H9 (cell line): ENCODE measurements at regions not wholly inside any gene's neighbourhood (a gene's known extent, or its start where the extent isn't known, plus 50 kb on each side); places are given as distances from the start of the nearest gene placed in this dataset.

Source experiments
- DNase-seq: peaks from one replicate; pipeline ENCODE4 v3.0.0-alpha.2; 2017
- H2AFZ ChIP-seq: one replicate; pipeline ENCODE4 v1.6.1; 2013; ENCODE audit warnings: mild to moderate bottlenecking, low read length, control low read depth, moderate library complexity
- H2AK5ac ChIP-seq: 2 replicates; pipeline ENCODE4 v1.6.1; 2013; ENCODE audit warnings: low read length, control low read depth, mixed read lengths; ENCODE audit not compliant: insufficient read length
- H2BK120ac ChIP-seq: one replicate; pipeline ENCODE4 v1.6.1; 2013; ENCODE audit warnings: low read depth, mild to moderate bottlenecking, low read length, control low read depth, inconsistent platforms; ENCODE audit not compliant: poor library complexity, severe bottlenecking
- H2BK12ac ChIP-seq: 2 replicates; pipeline ENCODE4 v1.6.1; 2013; ENCODE audit warnings: low read length, control low read depth, mixed read lengths, low read depth; ENCODE audit not compliant: insufficient read length
- H2BK15ac ChIP-seq: 2 replicates; pipeline ENCODE4 v1.6.1; 2013; ENCODE audit warnings: low read depth, low read length, control low read depth
- H2BK20ac ChIP-seq: one replicate; pipeline ENCODE4 v1.6.1; 2013; ENCODE audit warnings: low read depth, mild to moderate bottlenecking, low read length, control low read depth, inconsistent platforms; ENCODE audit not compliant: poor library complexity, severe bottlenecking
- H2BK5ac ChIP-seq: 2 replicates; pipeline ENCODE4 v1.6.1; 2013; ENCODE audit warnings: low read length, control low read depth, mixed read lengths; ENCODE audit not compliant: insufficient read length
- H3K14ac ChIP-seq: 2 replicates; pipeline ENCODE4 v1.6.1; 2013; ENCODE audit warnings: low read length, control low read depth; ENCODE audit not compliant: insufficient read depth
- H3K18ac ChIP-seq: 2 replicates; pipeline ENCODE4 v1.6.1; 2013; ENCODE audit warnings: low read depth, mild to moderate bottlenecking, mixed read lengths, low read length, control low read depth; ENCODE audit not compliant: insufficient read length
- H3K23ac ChIP-seq: 2 replicates; pipeline ENCODE4 v1.6.1; 2013; ENCODE audit warnings: low read length, control low read depth, mixed read lengths, low read depth; ENCODE audit not compliant: insufficient read length
- H3K23me2 ChIP-seq: 2 replicates; pipeline ENCODE4 v1.6.1; 2013; ENCODE audit warnings: low read depth, mild to moderate bottlenecking, mixed read lengths, low read length, control low read depth; ENCODE audit not compliant: insufficient read length, poor library complexity, severe bottlenecking
- H3K27ac ChIP-seq: 2 replicates; pipeline ENCODE4 v1.5.1; 2013; ENCODE audit warnings: low read length, control low read depth, mixed read lengths, low read depth; ENCODE audit not compliant: insufficient read length
- H3K27me3 ChIP-seq: 2 replicates; pipeline ENCODE4 v1.6.1; 2013; ENCODE audit warnings: low read length, control low read depth, inconsistent platforms; ENCODE audit not compliant: insufficient read depth
- H3K4ac ChIP-seq: 2 replicates; pipeline ENCODE4 v1.6.1; 2013; ENCODE audit warnings: low read depth, mild to moderate bottlenecking, control low read depth, inconsistent platforms, low read length, moderate library complexity
- H3K4me1 ChIP-seq: 2 replicates; pipeline ENCODE4 v1.6.1; 2013; ENCODE audit warnings: low read length, control low read depth, inconsistent platforms; ENCODE audit not compliant: insufficient read depth
- H3K4me2 ChIP-seq: 2 replicates; pipeline ENCODE4 v1.6.1; 2013; ENCODE audit warnings: low read length, control low read depth, mixed read lengths; ENCODE audit not compliant: insufficient read length, insufficient read depth
- H3K56ac ChIP-seq: 2 replicates; pipeline ENCODE4 v1.6.1; 2013; ENCODE audit warnings: low read depth, mild to moderate bottlenecking, mixed read lengths, low read length, control low read depth; ENCODE audit not compliant: insufficient read length
- H3K79me1 ChIP-seq: 2 replicates; pipeline ENCODE4 v1.6.1; 2013; ENCODE audit warnings: low read depth, mild to moderate bottlenecking, moderate library complexity, low read length, control low read depth, inconsistent platforms; ENCODE audit not compliant: insufficient read depth, poor library complexity, severe bottlenecking
- H3K79me2 ChIP-seq: 2 replicates; pipeline ENCODE4 v1.6.1; 2013; ENCODE audit warnings: low read length, control low read depth, inconsistent platforms; ENCODE audit not compliant: insufficient read depth
- H3K9ac ChIP-seq: 2 replicates; pipeline ENCODE4 v1.6.1; 2013; ENCODE audit warnings: low read length, control low read depth, mixed read lengths; ENCODE audit not compliant: insufficient read length; ENCODE audit errors: extremely low read depth
- H3K9me3 ChIP-seq: one replicate; pipeline ENCODE4 v1.6.1; 2013; ENCODE audit warnings: low read depth, low read length, inconsistent platforms; ENCODE audit not compliant: control insufficient read depth
- H3T11ph ChIP-seq: one replicate; pipeline ENCODE4 v1.6.1; 2013; ENCODE audit warnings: mild to moderate bottlenecking, low read length, control low read depth, inconsistent platforms
- H4K20me1 ChIP-seq: one replicate; pipeline ENCODE4 v1.6.1; 2013; ENCODE audit not compliant: control insufficient read depth, insufficient read length, insufficient read depth
- H4K5ac ChIP-seq: 2 replicates; pipeline ENCODE4 v1.6.1; 2013; ENCODE audit warnings: low read depth, mild to moderate bottlenecking, mixed read lengths, low read length, control low read depth; ENCODE audit not compliant: insufficient read length
- H4K8ac ChIP-seq: replicated peaks from 2 replicates; pipeline ENCODE4 v1.6.1; 2013; ENCODE audit warnings: low read length, control low read depth, mixed read lengths, low read depth; ENCODE audit not compliant: insufficient read length
- H4K91ac ChIP-seq: 2 replicates; pipeline ENCODE4 v1.6.1; 2013; ENCODE audit warnings: low read depth, mild to moderate bottlenecking, moderate library complexity, mixed read lengths, low read length, control low read depth; ENCODE audit not compliant: insufficient read length
- H3K27ac Mint-ChIP-seq, 3 experiments: 2 replicates in 2 of 3; 3 replicates in 1 of 3; pipeline ENCODE4 v1.8.0; 2020 to 2021; ENCODE audit warnings: mixed read lengths in 3 of 3, mild to moderate bottlenecking in 1 of 3, moderate library complexity in 1 of 3
- H3K27me3 Mint-ChIP-seq: 2 replicates; pipeline ENCODE4 v1.8.0; 2021; ENCODE audit warnings: low read depth, mild to moderate bottlenecking, moderate library complexity, mixed read lengths
- H3K36me3 Mint-ChIP-seq, 3 experiments: 2 replicates in 2 of 3; 3 replicates in 1 of 3; pipeline ENCODE4 v1.8.0; 2020 to 2021; ENCODE audit warnings: low read depth in 3 of 3, mixed read lengths in 3 of 3; ENCODE audit not compliant: insufficient read depth in 1 of 3
- H3K4me1 Mint-ChIP-seq, 2 experiments: 2 replicates each; pipeline ENCODE4 v1.8.0; 2020; ENCODE audit warnings: mixed read lengths in 2 of 2
- H3K4me3 Mint-ChIP-seq, 2 experiments: 2 replicates in 1 of 2; 3 replicates in 1 of 2; pipeline ENCODE4 v1.8.0; 2020 to 2021; ENCODE audit warnings: mild to moderate bottlenecking in 2 of 2, mixed read lengths in 2 of 2, moderate library complexity in 1 of 2
- H3K9me3 Mint-ChIP-seq, 2 experiments: 2 replicates in 1 of 2; 3 replicates in 1 of 2; pipeline ENCODE4 v1.8.0; 2020; ENCODE audit warnings: mild to moderate bottlenecking in 2 of 2, mixed read lengths in 2 of 2, moderate library complexity in 1 of 2
- WGBS: extraction: QIAGEN DNeasy Blood & Tissue Kit; methylation state at CpG from one replicate; pipeline ENCODE4 v1.1.7; 2013; ENCODE audit warnings: missing lambda C conversion rate, low lambda C conversion rate, mixed read lengths; ENCODE audit not compliant: insufficient read length; ENCODE audit errors: extremely low coverage; 5-methylcytosine and 5-hydroxymethylcytosine counted together
- TF ChIP-seq, protein P1 (sequence below): fragments of 200-600 bp; sonication (generic); conservative IDR thresholded peaks from 3 replicates; pipeline ENCODE4 v1.8.0; 2021; ENCODE audit warnings: antibody characterized with exemption, mild to moderate bottlenecking

GRCh38 chr18:65942854-65943253 lies 192.0 kb downstream of the CDH7 start:
- no peaks in the 10 kb centered on the region for H3K9me3 ChIP-seq
- H3K4me1 ChIP-seq: peaks cover 15% of the 10 kb centered on the region; the same call in 1 of the 2 replicates
- H2BK15ac ChIP-seq: no peak overlapping the region
- H2BK12ac ChIP-seq: no peak overlapping the region
- Mint-ChIP-seq H3K27me3 (peaks cover under 1% of the 10 kb centered on the region; the same call in 1 of the 2 replicates), H3K27ac (peak overlapping the region in 2 of 3 experiments; percentile 84 to 87; a peak in 5 of 7 replicates), H3K4me3 (no peak overlapping the region; a peak in 1 of 5 replicates), H3K9me3 (no peaks in the 10 kb centered on the region), H3K36me3 (no peaks in the 10 kb centered on the region), H3K4me1 (peaks cover 19 to 37% of the 10 kb centered on the region in 2 experiments)
- H3T11ph ChIP-seq: no peak overlapping the region
- H3K27me3 ChIP-seq: no peaks in the 10 kb centered on the region
- TF ChIP-seq, protein P1, sequence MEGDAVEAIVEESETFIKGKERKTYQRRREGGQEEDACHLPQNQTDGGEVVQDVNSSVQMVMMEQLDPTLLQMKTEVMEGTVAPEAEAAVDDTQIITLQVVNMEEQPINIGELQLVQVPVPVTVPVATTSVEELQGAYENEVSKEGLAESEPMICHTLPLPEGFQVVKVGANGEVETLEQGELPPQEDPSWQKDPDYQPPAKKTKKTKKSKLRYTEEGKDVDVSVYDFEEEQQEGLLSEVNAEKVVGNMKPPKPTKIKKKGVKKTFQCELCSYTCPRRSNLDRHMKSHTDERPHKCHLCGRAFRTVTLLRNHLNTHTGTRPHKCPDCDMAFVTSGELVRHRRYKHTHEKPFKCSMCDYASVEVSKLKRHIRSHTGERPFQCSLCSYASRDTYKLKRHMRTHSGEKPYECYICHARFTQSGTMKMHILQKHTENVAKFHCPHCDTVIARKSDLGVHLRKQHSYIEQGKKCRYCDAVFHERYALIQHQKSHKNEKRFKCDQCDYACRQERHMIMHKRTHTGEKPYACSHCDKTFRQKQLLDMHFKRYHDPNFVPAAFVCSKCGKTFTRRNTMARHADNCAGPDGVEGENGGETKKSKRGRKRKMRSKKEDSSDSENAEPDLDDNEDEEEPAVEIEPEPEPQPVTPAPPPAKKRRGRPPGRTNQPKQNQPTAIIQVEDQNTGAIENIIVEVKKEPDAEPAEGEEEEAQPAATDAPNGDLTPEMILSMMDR: no peak
- no peaks in the 10 kb centered on the region for H3K79me2 ChIP-seq
- no peak overlapping the region for H2AFZ ChIP-seq
- no peak overlapping the region for H4K91ac ChIP-seq
- no peak overlapping the region for H3K18ac ChIP-seq
- no peaks in the 10 kb centered on the region for H4K20me1 ChIP-seq
- no peaks in the 10 kb centered on the region for H3K79me1 ChIP-seq
- H2BK5ac ChIP-seq: no peak overlapping the region
- H4K5ac ChIP-seq: no peak overlapping the region
- H2BK20ac ChIP-seq: no peak overlapping the region
- no peak overlapping the region for H3K4me2 ChIP-seq
- no peaks in the 10 kb centered on the region for H3K23me2 ChIP-seq
- no peak overlapping the region for H3K14ac ChIP-seq
- DNase-seq: no peak
- H3K4ac ChIP-seq: no peak overlapping the region
- H4K8ac ChIP-seq: no peak overlapping the region
- no peak overlapping the region for H2AK5ac ChIP-seq
- no CpG with 5 or more reads among the region's 1 CpG for WGBS
- no peak overlapping the region for H2BK120ac ChIP-seq
- H3K9ac ChIP-seq: no peak overlapping the region
- H3K23ac ChIP-seq: no peak overlapping the region
- no peak overlapping the region for H3K27ac ChIP-seq
- no peak overlapping the region for H3K56ac ChIP-seq
